Ovary (tissue), 7 donors: ENCODE measurements at regions not wholly inside any gene's neighbourhood (a gene's known extent, or its start where the extent isn't known, plus 50 kb on each side); places are given as distances from the start of the nearest gene placed in this dataset.

Source experiments
- DNase-seq, 5 donors: peaks; one replicate each; pipeline ENCODE4 v3.0.0-alpha.2; 2019 to 2020
- H3K27ac ChIP-seq, 2 donors: fragments of 200-600 bp; one replicate each; pipeline versions ENCODE4 v1.5.1 to v1.8.0; 2019 to 2022
- H3K27me3 ChIP-seq: fragments of 200-600 bp; one replicate; pipeline ENCODE4 v1.8.0; 2022
- H3K36me3 ChIP-seq: fragments of 200-600 bp; sonication (generic); one replicate; pipeline ENCODE4 v1.5.1; 2019
- H3K4me1 ChIP-seq: one replicate; pipeline ENCODE4 v1.8.1; 2013; ENCODE audit warnings: mild to moderate bottlenecking, moderate library complexity; ENCODE audit not compliant: insufficient read depth
- H3K4me3 ChIP-seq: fragments of 200-600 bp; sonication (generic); one replicate; pipeline ENCODE4 v1.5.1; 2017
- H3K9me3 ChIP-seq, 2 donors: fragments of 200-600 bp in 1 of 2; sonication (generic) in 1 of 2; one replicate each; pipeline versions ENCODE4 v1.5.1 to v1.8.1; 2013 to 2019; ENCODE audit warnings: mild to moderate bottlenecking in 1 of 2, moderate library complexity in 1 of 2
- CTCF ChIP-seq, 3 donors: fragments of 450-650 bp in 2 of 3; fragments of 200-600 bp in 1 of 3; IDR thresholded peaks; one replicate each; pipeline versions ENCODE4 v1.5.1 to v1.8.0; 2016 to 2022; ENCODE audit warnings: antibody characterized with exemption in 3 of 3, mild to moderate bottlenecking in 1 of 3
- EP300 ChIP-seq: sonication (generic); formaldehyde crosslinking; IDR thresholded peaks from one replicate; pipeline ENCODE4 v1.6.1; 2017; ENCODE audit warnings: antibody characterized with exemption
- POLR2A ChIP-seq: fragments of 450-650 bp; IDR thresholded peaks from one replicate; pipeline ENCODE4 v1.6.1; 2017; ENCODE audit warnings: antibody characterized with exemption, mild to moderate bottlenecking, moderate library complexity
- WGBS, 3 donors: extraction: QIAGEN DNeasy Blood & Tissue Kit in 1 of 3; methylation state at CpG; one replicate each; pipeline versions ENCODE4 v1.1.5 to v1.1.7; 2013 to 2017; 5-methylcytosine and 5-hydroxymethylcytosine counted together
- intact Hi-C, 4 donors: fragments of 100-400 bp; cut with DNase I; formaldehyde crosslinking; loops; one replicate each; pipeline versions ENCODE4 v1.11.0 to v1.15.1; 2022 to 2023
- donor health status: DM: no; HTN: no; CAD: no; lungs with moderate emphysema.
- donor health status: DM: no; HTN: no; CAD: no.
- donor health status: Bipolar disorder and iron deficiency.
- donor health status: DM: no; HTN: no; CAD: no.
- donor health status: DM: yes; HTN: yes; CAD: no.

GRCh38 chr15:98501632-98502031, 146.7 kb upstream of the IGF1R start:
- Histone ChIP-seq H3K9me3 (peaks cover 0 to 3% of the 10 kb centered on the region in 2 donors), H3K27me3 (no peaks in the 10 kb centered on the region), H3K27ac (no peak overlapping the region), H3K4me1 (peaks cover under 1% of the 10 kb centered on the region), H3K4me3 (no peak overlapping the region), H3K36me3 (no peaks in the 10 kb centered on the region)
- WGBS, 3 donors, result 87 to 90% (median 89%) methylated on average over 3 of the region's 3 CpGs
- intact Hi-C loops, result no loop called here
- DNase-seq, result no peak
- no peak for TF ChIP-seq CTCF (IDR thresholded peaks at IDR 0.05)
- TF ChIP-seq POLR2A, result no peak
- TF ChIP-seq EP300, result no peak

GRCh38 chr15:98503970-98504369, 144.4 kb upstream of the IGF1R start:
- H3K27me3 ChIP-seq, result no peaks in the 10 kb centered on the region
- no peaks in the 10 kb centered on the region for H3K36me3 ChIP-seq
- DNase-seq, result no peak
- H3K9me3 ChIP-seq, result peaks cover 0 to 3% of the 10 kb centered on the region in 2 donors
- H3K4me3 ChIP-seq, result no peak overlapping the region
- no peak overlapping the region for H3K27ac ChIP-seq
- peaks cover 2% of the 10 kb centered on the region for H3K4me1 ChIP-seq
- intact Hi-C loops, result no loop called here
- whole genome bisulfite sequencing, 3 donors, result 18 to 23% (median 20%) methylated on average over 8 of the region's 8 CpGs
- TF ChIP-seq POLR2A (no peak), EP300 (no peak), CTCF (IDR thresholded peaks at IDR 0.05) (no peak)

- no peak overlapping the region for H3K4me3 ChIP-seq
- intact Hi-C loops, result loop anchor here in 1 of 4 donors (5.0 kb wide), 1 partner anchor 557 kb away; no protein-coding TSS in a partner anchor
- WGBS, 3 donors, result 57 to 81% (median 80%) methylated on average over 9 of the region's 9 CpGs
- no peak for TF ChIP-seq POLR2A
- TF ChIP-seq EP300, result no peak
- no peak for TF ChIP-seq CTCF (IDR thresholded peaks at IDR 0.05)
- no peak for DNase-seq
- H3K27ac ChIP-seq, result no peak overlapping the region
- H3K9me3 ChIP-seq, result peaks cover 0 to 3% of the 10 kb centered on the region in 2 donors
- H3K36me3 ChIP-seq, result no peaks in the 10 kb centered on the region
- no peaks in the 10 kb centered on the region for H3K27me3 ChIP-seq
- H3K4me1 ChIP-seq, result peaks cover 2% of the 10 kb centered on the region
These were observed 143.3 kb upstream of the IGF1R start for GRCh38 chr15:98504998-98505397.

DNA sequence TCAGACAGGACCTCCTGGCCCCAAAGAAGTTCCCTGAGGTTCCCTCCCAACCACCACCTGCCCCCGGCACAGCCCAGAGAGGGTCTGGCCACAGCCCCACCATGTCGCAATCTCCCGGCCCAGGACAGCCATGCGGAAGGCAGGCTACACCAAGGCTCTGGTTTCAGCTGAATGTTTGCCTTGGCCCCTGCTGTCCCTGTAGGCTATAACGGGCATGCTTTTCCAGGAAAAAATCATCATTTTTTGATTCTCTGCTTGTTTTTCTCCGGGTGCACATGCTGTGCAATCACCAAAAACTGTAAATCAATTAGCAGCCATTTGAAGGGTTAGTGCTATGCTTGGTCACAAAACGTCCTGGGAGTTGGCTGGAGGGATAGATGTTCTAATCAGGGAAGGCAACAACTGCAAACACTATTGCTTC, 142.7 kb upstream of the IGF1R start:
- no peaks in the 10 kb centered on the region for H3K36me3 ChIP-seq
- TF ChIP-seq POLR2A, result no peak
- TF ChIP-seq EP300, result no peak
- no peak for TF ChIP-seq CTCF (IDR thresholded peaks at IDR 0.05)
- H3K9me3 ChIP-seq, result no peaks in the 10 kb centered on the region
- DNase-seq, result peak in 4 of 5 donors; percentile 47 to 71 (median 50)
- H3K4me1 ChIP-seq, result peaks cover 2% of the 10 kb centered on the region
- WGBS, 3 donors, result 38 to 43% (median 40%) methylated on average over 7 of the region's 7 CpGs
- H3K4me3 ChIP-seq, result no peak overlapping the region
- no peak overlapping the region for H3K27ac ChIP-seq
- intact Hi-C loops, result loop anchor here in 1 of 4 donors (5.0 kb wide), 1 partner anchor 557 kb away; no protein-coding TSS in a partner anchor
- no peaks in the 10 kb centered on the region for H3K27me3 ChIP-seq
